22Rv1 (cell line): ENCODE measurements at regions not wholly inside any gene's neighbourhood (a gene's known extent, or its start where the extent isn't known, plus 50 kb on each side); places are given as distances from the start of the nearest gene placed in this dataset.
"Not testable (repeated sequence)": the region's sequence is repeated elsewhere in the genome, so short reads cannot be mapped to it uniquely, and the experiment has no call there.

Source experiments
- H3K27ac ChIP-seq: fragments of 450-650 bp; 2 replicates; pipeline ENCODE4 v1.5.1; 2017
- CTCF ChIP-seq: fragments of 450-650 bp; IDR thresholded peaks from 2 replicates; pipeline ENCODE4 v1.5.1; 2017; ENCODE audit warnings: mild to moderate bottlenecking
- ZFX ChIP-seq: fragments of 450-650 bp; IDR thresholded peaks from 2 replicates; pipeline ENCODE4 v1.6.1; 2017; ENCODE audit warnings: antibody characterized with exemption, borderline replicate concordance

- H3K27ac ChIP-seq: no peak overlapping the region
- TF ChIP-seq CTCF: no peak
These were observed 300.1 kb upstream of the NPSR1 start for GRCh38 chr7:34357946-34358345.

- not testable (repeated sequence) for H3K27ac ChIP-seq
These were observed 299.4 kb upstream of the NPSR1 start for GRCh38 chr7:34358578-34358977.

GRCh38 chr7:34361663-34362250 is 296.3 kb upstream of the NPSR1 start:
- H3K27ac ChIP-seq: no peak overlapping the region
- no peak for TF ChIP-seq CTCF
- no peak for TF ChIP-seq ZFX

GRCh38 chr7:34362621-34363020 is 295.4 kb upstream of the NPSR1 start:
- H3K27ac ChIP-seq: no peak overlapping the region
- TF ChIP-seq ZFX (no peak), CTCF (no peak)

GRCh38 chr7:34364130-34364529 is 293.9 kb upstream of the NPSR1 start:
- TF ChIP-seq CTCF (no peak), ZFX (no peak)
- no peak overlapping the region for H3K27ac ChIP-seq

GRCh38 chr7:34365011-34365410 is 293.0 kb upstream of the NPSR1 start:
- TF ChIP-seq CTCF (no peak), ZFX (no peak)
- no peak overlapping the region for H3K27ac ChIP-seq

GRCh38 chr7:34365611-34366010 is 292.4 kb upstream of the NPSR1 start:
- no peak overlapping the region for H3K27ac ChIP-seq
- TF ChIP-seq CTCF (no peak), ZFX (no peak)

GRCh38 chr7:34371922-34372321 is 286.1 kb upstream of the NPSR1 start:
- H3K27ac ChIP-seq: no peak overlapping the region
- TF ChIP-seq ZFX (no peak), CTCF (no peak)
